IMR-90 (cell line): ENCODE measurements at regions not wholly inside any gene's neighbourhood (a gene's known extent, or its start where the extent isn't known, plus 50 kb on each side); places are given as distances from the start of the nearest gene placed in this dataset.

Experiments
- ATAC-seq: fragments of 200-7000 bp; cut with Tn5 transposase; 2 replicates; pipeline ENCODE4 v1.9.1; 2020; ENCODE audit warnings: low read depth, mild to moderate bottlenecking, moderate library complexity
- BruUV-seq: library from RNA; stranded (reverse); fragments of 400-500 nt; replicated peaks from 2 replicates; lab custom pipeline; 2021; lab: Mats Ljungman, UMichigan
- CTCF ChIA-PET: fragments of 300-600 bp; formaldehyde crosslinking; extraction: SDS; loops from one replicate; lab custom pipeline; 2021; ENCODE audit warnings: antibody characterized with exemption; lab: Yijun Ruan, JAX
- POLR2A ChIA-PET: fragments of 300-600 bp; sonication (Branson Sonifier 250); formaldehyde crosslinking; loops from one replicate; lab custom pipeline; 2022; ENCODE audit warnings: antibody characterized with exemption; ENCODE audit not compliant: unreplicated experiment; lab: Charles Lee
- DNase-seq: peaks from one replicate; pipeline ENCODE4 v3.0.0; 2013
- H2AFZ ChIP-seq: replicated peaks from 2 replicates; pipeline ENCODE3; 2013; ENCODE audit warnings: low read length, mild to moderate bottlenecking; ENCODE audit not compliant: poor library complexity
- H2AK5ac ChIP-seq: 2 replicates; pipeline ENCODE4 v1.6.1; 2013; ENCODE audit warnings: low read depth, low read length, inconsistent platforms
- H2AK9ac ChIP-seq: replicated peaks from 2 replicates; pipeline ENCODE3; 2013; ENCODE audit warnings: mild to moderate bottlenecking, low read depth, low read length, moderate library complexity; ENCODE audit not compliant: poor library complexity
- H2BK120ac ChIP-seq: 2 replicates; pipeline ENCODE4 v1.6.1; 2013; ENCODE audit warnings: low read depth, low read length, inconsistent platforms
- H2BK15ac ChIP-seq: 3 replicates; pipeline ENCODE4 v1.6.1; 2013; ENCODE audit warnings: low read depth, low read length, inconsistent platforms
- H2BK20ac ChIP-seq: 2 replicates; pipeline ENCODE4 v1.6.1; 2013; ENCODE audit warnings: low read depth, mild to moderate bottlenecking, inconsistent platforms, low read length, moderate library complexity
- H2BK5ac ChIP-seq: 2 replicates; pipeline ENCODE4 v1.6.1; 2013; ENCODE audit warnings: mild to moderate bottlenecking, low read depth, low read length, inconsistent platforms; ENCODE audit not compliant: poor library complexity, severe bottlenecking
- H3K14ac ChIP-seq: replicated peaks from 2 replicates; pipeline ENCODE4 v1.6.1; 2013; ENCODE audit warnings: low read depth, low read length, inconsistent platforms
- H3K18ac ChIP-seq: 2 replicates; pipeline ENCODE4 v1.6.1; 2013; ENCODE audit warnings: low read depth, low read length, control low read depth
- H3K23ac ChIP-seq: 2 replicates; pipeline ENCODE4 v1.6.1; 2013; ENCODE audit warnings: low read depth, low read length, inconsistent platforms
- H3K27ac ChIP-seq: 2 replicates; pipeline ENCODE4 v1.5.1; 2013; ENCODE audit warnings: mild to moderate bottlenecking, control low read depth, low read length; ENCODE audit not compliant: insufficient read depth
- H3K27me3 ChIP-seq: 2 replicates; pipeline ENCODE4 v1.6.1; 2013; ENCODE audit warnings: low read length; ENCODE audit not compliant: control insufficient read depth, insufficient read depth
- H3K36me3 ChIP-seq: 2 replicates; pipeline ENCODE4 v1.6.1; 2013; ENCODE audit warnings: low read length, mixed read lengths; ENCODE audit not compliant: control insufficient read depth, insufficient read depth
- H3K4ac ChIP-seq: 2 replicates; pipeline ENCODE4 v1.6.1; 2013; ENCODE audit warnings: low read depth, low read length, inconsistent platforms
- H3K4me1 ChIP-seq: 2 replicates; pipeline ENCODE4 v1.6.1; 2013; ENCODE audit warnings: low read length, mixed read lengths; ENCODE audit not compliant: control insufficient read depth, insufficient read depth
- H3K4me2 ChIP-seq: 2 replicates; pipeline ENCODE4 v1.6.1; 2013; ENCODE audit warnings: low read depth, mild to moderate bottlenecking, control low read depth, low read length, moderate library complexity
- H3K4me3 ChIP-seq: 2 replicates; pipeline ENCODE4 v1.5.1; 2013; ENCODE audit warnings: low read depth, mild to moderate bottlenecking, control low read depth, low read length, moderate library complexity; ENCODE audit not compliant: insufficient read depth
- H3K56ac ChIP-seq: 2 replicates; pipeline ENCODE4 v1.6.1; 2013; ENCODE audit warnings: low read length, inconsistent platforms; ENCODE audit not compliant: insufficient read depth; ENCODE audit errors: extremely low read depth
- H3K79me1 ChIP-seq, 2 experiments: 2 replicates each; pipeline ENCODE4 v1.6.1; 2013; ENCODE audit warnings: low read length in 2 of 2, inconsistent platforms in 1 of 2, low read depth in 1 of 2
- H3K9ac ChIP-seq: 2 replicates; pipeline ENCODE4 v1.6.1; 2013; ENCODE audit warnings: low read depth, low read length, control low read depth
- H3K9me1 ChIP-seq: 2 replicates; pipeline ENCODE4 v1.6.1; 2013; ENCODE audit warnings: low read length, inconsistent platforms; ENCODE audit not compliant: insufficient read depth
- H3K9me3 ChIP-seq: 2 replicates; pipeline ENCODE4 v1.6.1; 2013; ENCODE audit warnings: low read length; ENCODE audit not compliant: control insufficient read depth, insufficient read depth
- H4K20me1 ChIP-seq: 2 replicates; pipeline ENCODE4 v1.6.1; 2013; ENCODE audit warnings: low read length, inconsistent platforms; ENCODE audit not compliant: insufficient read depth
- H4K5ac ChIP-seq: 2 replicates; pipeline ENCODE4 v1.6.1; 2013; ENCODE audit warnings: mild to moderate bottlenecking, low read depth, low read length, control low read depth
- H4K8ac ChIP-seq, 2 experiments: 2 replicates each; pipeline ENCODE4 v1.6.1; 2013; ENCODE audit warnings: low read depth in 2 of 2, low read length in 2 of 2, control low read depth in 1 of 2, inconsistent platforms in 1 of 2
- H4K91ac ChIP-seq: 2 replicates; pipeline ENCODE4 v1.6.1; 2013; ENCODE audit warnings: low read depth, low read length, inconsistent platforms; ENCODE audit not compliant: insufficient read depth
- BHLHE40 ChIP-seq: fragments of 150-350 bp; IDR thresholded peaks from 2 replicates; pipeline ENCODE4 v1.6.1; 2016; ENCODE audit warnings: mild to moderate bottlenecking, low read depth, low read length
- CEBPB ChIP-seq: IDR thresholded peaks from 2 replicates; pipeline ENCODE4 v1.6.1; 2012; ENCODE audit warnings: low read depth, low read length, improper control_type of control experiment
- FOS ChIP-seq: fragments of 150-350 bp; IDR thresholded peaks from 2 replicates; pipeline ENCODE4 v1.6.1; 2016; ENCODE audit warnings: low read depth, low read length
- MAZ ChIP-seq: IDR thresholded peaks from 2 replicates; pipeline ENCODE4 v1.6.1; 2012; ENCODE audit warnings: low read depth, mild to moderate bottlenecking, low read length, improper control_type of control experiment, moderate library complexity, borderline replicate concordance
- MXI1 ChIP-seq: IDR thresholded peaks from 2 replicates; pipeline ENCODE4 v1.6.1; 2012; ENCODE audit warnings: low read depth, mild to moderate bottlenecking, low read length, moderate library complexity, borderline replicate concordance
- NFE2L2 ChIP-seq: fragments of 150-350 bp; IDR thresholded peaks from 2 replicates; pipeline ENCODE4 v1.6.1; 2016; ENCODE audit warnings: low read depth, mild to moderate bottlenecking, low read length
- POLR2A ChIP-seq: IDR thresholded peaks from 2 replicates; pipeline ENCODE4 v1.6.1; 2012; ENCODE audit warnings: mild to moderate bottlenecking, low read depth, low read length
- RAD21 ChIP-seq: IDR thresholded peaks from 2 replicates; pipeline ENCODE4 v1.6.1; 2012; ENCODE audit warnings: low read length, improper control_type of control experiment
- SMC3 ChIP-seq: fragments of 150-350 bp; IDR thresholded peaks from 2 replicates; pipeline ENCODE4 v1.6.1; 2016; ENCODE audit warnings: low read depth, mild to moderate bottlenecking, antibody characterized with exemption, low read length, moderate library complexity
- WGBS, 2 experiments: methylation state at CpG; one replicate each; pipeline versions ENCODE4 v1.1.5 to v1.1.7; 2013; ENCODE audit warnings: missing lambda C conversion rate in 2 of 2; ENCODE audit not compliant: insufficient read length in 1 of 2; ENCODE audit errors: extremely low coverage in 2 of 2; 5-methylcytosine and 5-hydroxymethylcytosine counted together
- dilution Hi-C: fragments of 300-500 bp; cut with HindIII; formaldehyde crosslinking; loops from one replicate; pipeline ENCODE4 v1.14.3; 2018; ENCODE audit warnings: low sequenced_read_pairs; ENCODE audit not compliant: unreplicated experiment
- in situ Hi-C: fragments of 300-500 bp; cut with MboI; formaldehyde crosslinking; loops from 3 replicates; pipeline ENCODE4 v1.14.3; 2019; ENCODE audit warnings: low sequenced_read_pairs, inconsistent platforms, mixed read lengths
- intact Hi-C: fragments of 100-400 bp; cut with micrococcal nuclease; formaldehyde crosslinking; loops from 2 replicates; pipeline ENCODE4 v1.10.0; 2022
- TF ChIP-seq, protein P1 (sequence below): fragments of 150-350 bp; IDR thresholded peaks from 2 replicates; pipeline ENCODE4 v1.6.1; 2017; ENCODE audit warnings: mild to moderate bottlenecking, antibody characterized with exemption, low read length, low read depth
- TF ChIP-seq, protein P2 (sequence below): fragments of 150-350 bp; IDR thresholded peaks from 2 replicates; pipeline ENCODE4 v1.6.1; 2016; ENCODE audit warnings: low read depth, mild to moderate bottlenecking, low read length, moderate library complexity, borderline replicate concordance
- TF ChIP-seq, protein P3 (sequence below): conservative IDR thresholded peaks from 2 replicates; pipeline ENCODE4 v1.5.1; 2012; ENCODE audit warnings: mild to moderate bottlenecking, low read depth, low read length, improper control_type of control experiment

DNA sequence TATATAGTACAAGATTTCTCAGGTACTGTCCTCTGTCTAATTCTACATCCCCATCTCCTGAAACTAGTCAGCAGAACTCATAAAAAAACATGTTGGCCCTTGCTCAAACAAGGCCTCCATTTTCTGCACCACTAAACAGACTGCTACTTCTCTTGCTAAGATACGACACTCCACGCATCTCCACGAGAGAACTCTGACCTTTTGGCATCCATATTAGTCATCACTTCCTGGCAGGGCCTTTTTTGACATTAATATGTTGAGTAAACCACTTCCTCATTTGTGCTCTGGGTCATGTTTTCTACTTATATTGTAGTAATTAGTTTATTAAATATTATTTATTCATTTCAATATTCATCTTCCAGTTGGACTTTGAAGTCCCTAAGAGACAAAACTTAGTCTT is 65.6 kb downstream of the DCAF8L1 start:
- Histone ChIP-seq H4K5ac (no peak overlapping the region), H3K4me1 (no peaks in the 10 kb centered on the region), H2BK15ac (no peak overlapping the region), H2AK5ac (no peak overlapping the region), H3K9ac (no peak overlapping the region), H2AK9ac (no peak overlapping the region), H2BK120ac (no peak overlapping the region), H2BK20ac (no peak overlapping the region), H3K56ac (no peak overlapping the region), H3K4me2 (no peak overlapping the region), H3K27ac (no peak overlapping the region), H3K4ac (no peak overlapping the region), H3K9me3 (no peaks in the 10 kb centered on the region), H3K36me3 (no peaks in the 10 kb centered on the region), H3K4me3 (no peak overlapping the region), H2BK5ac (no peak overlapping the region), H4K20me1 (no peaks in the 10 kb centered on the region), H2AFZ (no peak overlapping the region), H3K27me3 (no peaks in the 10 kb centered on the region), H3K14ac (no peak overlapping the region), H3K23ac (no peak overlapping the region), H4K8ac (no peak overlapping the region), H3K9me1 (no peaks in the 10 kb centered on the region), H3K79me1 (no peaks in the 10 kb centered on the region), H3K18ac (no peak overlapping the region), H4K91ac (no peak overlapping the region)
- POLR2A ChIA-PET = no interaction called here
- DNase-seq (peak; percentile 24), ATAC-seq (no peak)
- BruUV-seq = no TSS peak
- dilution Hi-C loops (no loop called here), intact Hi-C loops (loop anchor here (5.0 kb wide), 1 partner anchor 672 kb away; the partner anchor contains the start of gene IL1RAPL1), in situ Hi-C loops (no loop called here)
- no peak for TF ChIP-seq POLR2A
- TF ChIP-seq FOS = no peak
- TF ChIP-seq CEBPB = no peak
- TF ChIP-seq RAD21 = no peak
- no peak for TF ChIP-seq MXI1
- TF ChIP-seq, protein P1, sequence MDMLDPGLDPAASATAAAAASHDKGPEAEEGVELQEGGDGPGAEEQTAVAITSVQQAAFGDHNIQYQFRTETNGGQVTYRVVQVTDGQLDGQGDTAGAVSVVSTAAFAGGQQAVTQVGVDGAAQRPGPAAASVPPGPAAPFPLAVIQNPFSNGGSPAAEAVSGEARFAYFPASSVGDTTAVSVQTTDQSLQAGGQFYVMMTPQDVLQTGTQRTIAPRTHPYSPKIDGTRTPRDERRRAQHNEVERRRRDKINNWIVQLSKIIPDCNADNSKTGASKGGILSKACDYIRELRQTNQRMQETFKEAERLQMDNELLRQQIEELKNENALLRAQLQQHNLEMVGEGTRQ = no peak
- TF ChIP-seq, protein P2, sequence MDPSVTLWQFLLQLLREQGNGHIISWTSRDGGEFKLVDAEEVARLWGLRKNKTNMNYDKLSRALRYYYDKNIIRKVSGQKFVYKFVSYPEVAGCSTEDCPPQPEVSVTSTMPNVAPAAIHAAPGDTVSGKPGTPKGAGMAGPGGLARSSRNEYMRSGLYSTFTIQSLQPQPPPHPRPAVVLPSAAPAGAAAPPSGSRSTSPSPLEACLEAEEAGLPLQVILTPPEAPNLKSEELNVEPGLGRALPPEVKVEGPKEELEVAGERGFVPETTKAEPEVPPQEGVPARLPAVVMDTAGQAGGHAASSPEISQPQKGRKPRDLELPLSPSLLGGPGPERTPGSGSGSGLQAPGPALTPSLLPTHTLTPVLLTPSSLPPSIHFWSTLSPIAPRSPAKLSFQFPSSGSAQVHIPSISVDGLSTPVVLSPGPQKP = no peak
- no peak for TF ChIP-seq MAZ
- no peak for TF ChIP-seq NFE2L2
- TF ChIP-seq SMC3 = no peak
- no peak for TF ChIP-seq BHLHE40
- TF ChIP-seq, protein P3, sequence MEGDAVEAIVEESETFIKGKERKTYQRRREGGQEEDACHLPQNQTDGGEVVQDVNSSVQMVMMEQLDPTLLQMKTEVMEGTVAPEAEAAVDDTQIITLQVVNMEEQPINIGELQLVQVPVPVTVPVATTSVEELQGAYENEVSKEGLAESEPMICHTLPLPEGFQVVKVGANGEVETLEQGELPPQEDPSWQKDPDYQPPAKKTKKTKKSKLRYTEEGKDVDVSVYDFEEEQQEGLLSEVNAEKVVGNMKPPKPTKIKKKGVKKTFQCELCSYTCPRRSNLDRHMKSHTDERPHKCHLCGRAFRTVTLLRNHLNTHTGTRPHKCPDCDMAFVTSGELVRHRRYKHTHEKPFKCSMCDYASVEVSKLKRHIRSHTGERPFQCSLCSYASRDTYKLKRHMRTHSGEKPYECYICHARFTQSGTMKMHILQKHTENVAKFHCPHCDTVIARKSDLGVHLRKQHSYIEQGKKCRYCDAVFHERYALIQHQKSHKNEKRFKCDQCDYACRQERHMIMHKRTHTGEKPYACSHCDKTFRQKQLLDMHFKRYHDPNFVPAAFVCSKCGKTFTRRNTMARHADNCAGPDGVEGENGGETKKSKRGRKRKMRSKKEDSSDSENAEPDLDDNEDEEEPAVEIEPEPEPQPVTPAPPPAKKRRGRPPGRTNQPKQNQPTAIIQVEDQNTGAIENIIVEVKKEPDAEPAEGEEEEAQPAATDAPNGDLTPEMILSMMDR = no peak
- CTCF ChIA-PET = no interaction called here
- no CpG with 5 or more reads among the region's 3 CpGs for WGBS, 2 experiments
